GM10248 (cell line): ENCODE measurements at regions not wholly inside any gene's neighbourhood (a gene's known extent, or its start where the extent isn't known, plus 50 kb on each side); places are given as distances from the start of the nearest gene placed in this dataset.

Source experiments
- CTCF ChIA-PET: fragments of 300-600 bp; sonication (Branson Sonifier 250); formaldehyde crosslinking; extraction: SDS; loops from one replicate; lab custom pipeline; 2021; ENCODE audit warnings: antibody characterized with exemption; lab: Yijun Ruan, JAX
- POLR2A ChIA-PET: fragments of 350-650 bp; sonication (Branson Sonifier 250); formaldehyde crosslinking; extraction: SDS; loops from one replicate; lab custom pipeline; 2020; ENCODE audit warnings: antibody characterized with exemption; lab: Yijun Ruan, JAX
- DNase-seq: peaks from one replicate; pipeline ENCODE4 v3.0.0; 2012; ENCODE audit errors: extremely low spot score
- CTCF ChIP-seq: IDR thresholded peaks from 2 replicates; pipeline ENCODE4 v1.5.1; 2012; ENCODE audit warnings: mild to moderate bottlenecking, low read depth; ENCODE audit errors: extremely low read depth, missing control alignments, control extremely low read depth

- ChIA-PET POLR2A (no interaction called here), CTCF (interaction anchor here (1.7 to 3.0 kb wide), 2 partner anchors 14 kb away, joined by 5 to 10 read pairs; no protein-coding TSS in a partner anchor)
- TF ChIP-seq CTCF = no peak
- DNase-seq = no peak
These were observed 130.2 kb upstream of the C1QTNF9B start for GRCh38 chr13:24027494-24027893.

GRCh38 chr13:24032252-24032651 is 128.3 kb upstream of the SPATA13 start:
- POLR2A ChIA-PET = no interaction called here
- CTCF ChIA-PET = interaction anchor here (1.0 to 1.7 kb wide), 2 partner anchors 8 to 11 kb away, joined by 3 to 6 read pairs; no protein-coding TSS in a partner anchor
- DNase-seq = no peak
- no peak for TF ChIP-seq CTCF

GRCh38 chr13:24032674-24033073 is 127.8 kb upstream of the SPATA13 start:
- TF ChIP-seq CTCF = no peak
- ChIA-PET POLR2A (no interaction called here), CTCF (interaction anchor here (1.3 kb wide), 1 partner anchor 184 kb away, joined by 3 read pairs; no protein-coding TSS in a partner anchor)
- no peak for DNase-seq

- ChIA-PET POLR2A (no interaction called here), CTCF (interaction anchor here (1.3 to 3.2 kb wide), 2 partner anchors 13 to 183 kb away, joined by 3 to 24 read pairs; no protein-coding TSS in a partner anchor)
- TF ChIP-seq CTCF = no peak
- no peak for DNase-seq
These were observed 126.8 kb upstream of the SPATA13 start for GRCh38 chr13:24033527-24034302.

- no peak for DNase-seq
- ChIA-PET CTCF (interaction anchor here (1.1 to 3.2 kb wide), 2 partner anchors 15 to 146 kb away, joined by 4 to 24 read pairs; partner anchors contain the start of gene MIPEP), POLR2A (no interaction called here)
- no peak for TF ChIP-seq CTCF
These were observed 125.1 kb upstream of the SPATA13 start for GRCh38 chr13:24035411-24035810.

- CTCF ChIA-PET = interaction anchor here (3.2 kb wide), 1 partner anchor 16 kb away, joined by 24 read pairs; no protein-coding TSS in a partner anchor
- no peak for DNase-seq
- no peak for TF ChIP-seq CTCF
- POLR2A ChIA-PET = no interaction called here
These were observed 124.4 kb upstream of the SPATA13 start for GRCh38 chr13:24036115-24036514.
